Tibial artery (tissue), 4 donors: ENCODE measurements at regions not wholly inside any gene's neighbourhood (a gene's known extent, or its start where the extent isn't known, plus 50 kb on each side); places are given as distances from the start of the nearest gene placed in this dataset.

Source experiments
- DNase-seq, 2 donors: peaks; one replicate each; pipeline ENCODE4 v3.0.0-alpha.2; 2019
- H3K27ac ChIP-seq, 2 donors: fragments of 200-600 bp; sonication (generic) in 1 of 2; 1 replicate in 1 of 2; 2 replicates in 1 of 2; pipeline ENCODE4 v1.5.1; 2018 to 2019; ENCODE audit warnings: mild to moderate bottlenecking in 1 of 2
- H3K27me3 ChIP-seq, 2 donors: fragments of 200-600 bp; sonication (generic) in 1 of 2; one replicate each; pipeline versions ENCODE4 v1.5.1 to v1.6.0; 2016 to 2019
- H3K36me3 ChIP-seq, 3 donors: fragments of 200-600 bp; sonication (generic) in 2 of 3; one replicate each; pipeline ENCODE4 v1.5.1; 2016 to 2019; ENCODE audit warnings: mild to moderate bottlenecking in 2 of 3
- H3K4me1 ChIP-seq, 4 donors: fragments of 200-600 bp; sonication (generic) in 2 of 4; 1 replicate in 3 of 4; 2 replicates in 1 of 4; pipeline ENCODE4 v1.5.1; 2016 to 2019
- H3K4me3 ChIP-seq, 2 donors: fragments of 200-600 bp; sonication (generic) in 1 of 2; 1 replicate in 1 of 2; 2 replicates in 1 of 2; pipeline ENCODE4 v1.5.1; 2018 to 2019; ENCODE audit warnings: mild to moderate bottlenecking in 2 of 2
- H3K9me3 ChIP-seq, 3 donors: fragments of 200-600 bp; sonication (generic) in 1 of 3; one replicate each; pipeline ENCODE4 v1.5.1; 2016 to 2019
- intact Hi-C: fragments of 100-400 bp; cut with DNase I; formaldehyde crosslinking; loops from one replicate; pipeline ENCODE4 v1.15.0; 2023; ENCODE audit warnings: low total_unique reads
- TF ChIP-seq, protein P1 (sequence below), 2 experiments: fragments of 200-600 bp in 1 of 2; fragments of 450-650 bp in 1 of 2; IDR thresholded peaks; one replicate each; pipeline ENCODE4 v1.5.1; 2017 to 2019; ENCODE audit warnings: antibody characterized with exemption in 2 of 2, mild to moderate bottlenecking in 1 of 2, moderate library complexity in 1 of 2

- Histone ChIP-seq H3K4me1 (no peaks in the 10 kb centered on the region), H3K36me3 (no peaks in the 10 kb centered on the region)
These were observed 1005.5 kb downstream of the KCNMA1 start for GRCh38 chr10:76631884-76632766.

DNA sequence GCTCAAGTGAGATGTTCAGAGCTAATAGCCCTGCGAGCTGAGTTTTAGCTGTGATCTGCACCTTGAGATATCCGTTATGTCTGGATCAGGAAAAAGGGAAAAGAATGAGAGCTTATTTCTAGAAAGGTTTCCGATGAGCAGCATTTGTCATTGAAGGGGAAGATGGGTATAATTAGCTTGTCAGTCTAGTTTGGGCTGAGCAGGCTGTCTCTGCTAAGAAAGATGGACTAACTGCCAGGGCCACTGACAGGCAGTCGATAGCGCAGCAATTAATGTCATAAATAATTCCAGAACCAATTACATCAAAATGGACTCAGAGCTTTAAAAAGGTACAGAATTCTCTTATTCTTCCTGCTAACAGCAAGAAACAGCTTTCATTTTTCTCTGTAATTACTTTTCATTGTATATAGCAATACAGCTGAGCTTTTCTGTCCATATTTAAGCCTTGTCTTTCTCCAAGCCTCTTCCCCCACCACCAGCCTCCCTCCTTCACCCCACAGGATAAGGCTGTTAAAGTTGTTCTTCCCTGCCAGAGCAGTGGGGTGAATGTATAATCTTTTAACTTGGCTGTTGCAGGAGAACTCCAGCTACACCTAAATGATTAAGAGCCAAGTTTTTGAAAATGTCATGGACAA is 1006.5 kb downstream of the KCNMA1 start:
- TF ChIP-seq, protein P1, sequence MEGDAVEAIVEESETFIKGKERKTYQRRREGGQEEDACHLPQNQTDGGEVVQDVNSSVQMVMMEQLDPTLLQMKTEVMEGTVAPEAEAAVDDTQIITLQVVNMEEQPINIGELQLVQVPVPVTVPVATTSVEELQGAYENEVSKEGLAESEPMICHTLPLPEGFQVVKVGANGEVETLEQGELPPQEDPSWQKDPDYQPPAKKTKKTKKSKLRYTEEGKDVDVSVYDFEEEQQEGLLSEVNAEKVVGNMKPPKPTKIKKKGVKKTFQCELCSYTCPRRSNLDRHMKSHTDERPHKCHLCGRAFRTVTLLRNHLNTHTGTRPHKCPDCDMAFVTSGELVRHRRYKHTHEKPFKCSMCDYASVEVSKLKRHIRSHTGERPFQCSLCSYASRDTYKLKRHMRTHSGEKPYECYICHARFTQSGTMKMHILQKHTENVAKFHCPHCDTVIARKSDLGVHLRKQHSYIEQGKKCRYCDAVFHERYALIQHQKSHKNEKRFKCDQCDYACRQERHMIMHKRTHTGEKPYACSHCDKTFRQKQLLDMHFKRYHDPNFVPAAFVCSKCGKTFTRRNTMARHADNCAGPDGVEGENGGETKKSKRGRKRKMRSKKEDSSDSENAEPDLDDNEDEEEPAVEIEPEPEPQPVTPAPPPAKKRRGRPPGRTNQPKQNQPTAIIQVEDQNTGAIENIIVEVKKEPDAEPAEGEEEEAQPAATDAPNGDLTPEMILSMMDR (IDR thresholded peaks at IDR 0.05), result no peak
- DNase-seq, result no peak
- Histone ChIP-seq H3K36me3 (no peaks in the 10 kb centered on the region), H3K4me1 (peaks cover 0 to 8% (median 6%) of the 10 kb centered on the region in 4 donors), H3K27ac (no peak overlapping the region), H3K4me3 (no peak overlapping the region), H3K27me3 (no peaks in the 10 kb centered on the region), H3K9me3 (no peaks in the 10 kb centered on the region)
- intact Hi-C loops, result no loop called here

More at GRCh38 chr10:76631884-76632766, 1005.5 kb downstream of the KCNMA1 start:
- TF ChIP-seq, protein P1 (IDR thresholded peaks at IDR 0.05), result no peak
- H3K4me3 ChIP-seq, result no peak overlapping the region
- H3K9me3 ChIP-seq, result no peaks in the 10 kb centered on the region
- no peaks in the 10 kb centered on the region for H3K27me3 ChIP-seq
- no peak overlapping the region for H3K27ac ChIP-seq
- DNase-seq, result no peak
- intact Hi-C loops, result no loop called here

GRCh38 chr10:76628801-76629200 is 1008.8 kb downstream of the KCNMA1 start:
- no peak overlapping the region for H3K4me3 ChIP-seq
- H3K27ac ChIP-seq, result no peak overlapping the region
- intact Hi-C loops, result no loop called here
- no peaks in the 10 kb centered on the region for H3K9me3 ChIP-seq
- no peaks in the 10 kb centered on the region for H3K27me3 ChIP-seq
- H3K36me3 ChIP-seq, result no peaks in the 10 kb centered on the region
- H3K4me1 ChIP-seq, result peaks cover 0 to 9% (median 6%) of the 10 kb centered on the region in 4 donors
- no peak for DNase-seq
- TF ChIP-seq, protein P1 (IDR thresholded peaks at IDR 0.05), result no peak

- Histone ChIP-seq H3K4me1 (peaks cover 0 to 9% (median 6%) of the 10 kb centered on the region in 4 donors), H3K9me3 (no peaks in the 10 kb centered on the region), H3K27me3 (no peaks in the 10 kb centered on the region), H3K36me3 (no peaks in the 10 kb centered on the region), H3K4me3 (no peak overlapping the region), H3K27ac (no peak overlapping the region)
- TF ChIP-seq, protein P1 (IDR thresholded peaks at IDR 0.05), result no peak
- intact Hi-C loops, result no loop called here
- DNase-seq, result no peak
These were observed 1011.2 kb downstream of the KCNMA1 start for GRCh38 chr10:76626386-76626785.

DNA sequence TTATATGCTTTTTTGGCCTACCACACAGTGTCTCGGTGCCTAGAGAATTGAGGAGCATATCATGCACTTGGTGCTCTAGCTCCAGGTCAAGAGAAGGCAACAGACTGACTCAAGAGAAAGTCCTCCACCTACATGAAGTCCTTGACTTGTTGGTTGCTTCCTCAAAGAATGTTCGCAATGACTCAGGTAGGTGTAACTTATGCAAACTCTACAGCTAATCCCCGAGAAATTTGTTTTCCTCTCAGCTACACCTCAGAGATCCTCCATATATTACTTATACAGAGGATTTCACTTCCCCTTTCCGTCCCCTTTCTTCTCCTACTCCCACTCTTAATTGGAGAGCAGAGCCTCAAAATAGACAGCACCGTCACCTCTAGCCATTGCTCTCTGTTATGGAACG is 1013.1 kb downstream of the KCNMA1 start:
- Histone ChIP-seq H3K36me3 (no peaks in the 10 kb centered on the region), H3K27ac (no peak overlapping the region), H3K9me3 (peaks cover 0 to 9% (median 0%) of the 10 kb centered on the region in 3 donors), H3K4me3 (no peak overlapping the region), H3K4me1 (peaks cover 0 to 9% (median 6%) of the 10 kb centered on the region in 4 donors), H3K27me3 (no peaks in the 10 kb centered on the region)
- DNase-seq, result no peak
- TF ChIP-seq, protein P1 (IDR thresholded peaks at IDR 0.05), result no peak
- intact Hi-C loops, result no loop called here
